Urothelium cell line (cell line): ENCODE measurements at regions not wholly inside any gene's neighbourhood (a gene's known extent, or its start where the extent isn't known, plus 50 kb on each side); places are given as distances from the start of the nearest gene placed in this dataset.
A peak's percentile ranks its signal among the peaks of the same experiment; 100 is the strongest.
"Not testable (repeated sequence)": the region's sequence is repeated elsewhere in the genome, so short reads cannot be mapped to it uniquely, and the experiment has no call there.

ENCODE experiments used
- DNase-seq: peaks from one replicate; pipeline ENCODE4 v3.0.0; 2011; ENCODE audit warnings: low spot score, mixed read lengths
- FAIRE-seq: peaks from 2 replicates; lab custom pipeline; 2011; peaks lifted over from hg19 to GRCh38; lab: Jason Lieb, UNC

GRCh38 chr11:134736251-134736947, 324.4 kb upstream of the B3GAT1 start:
- FAIRE-seq: no peak
- no peak for DNase-seq

DNA sequence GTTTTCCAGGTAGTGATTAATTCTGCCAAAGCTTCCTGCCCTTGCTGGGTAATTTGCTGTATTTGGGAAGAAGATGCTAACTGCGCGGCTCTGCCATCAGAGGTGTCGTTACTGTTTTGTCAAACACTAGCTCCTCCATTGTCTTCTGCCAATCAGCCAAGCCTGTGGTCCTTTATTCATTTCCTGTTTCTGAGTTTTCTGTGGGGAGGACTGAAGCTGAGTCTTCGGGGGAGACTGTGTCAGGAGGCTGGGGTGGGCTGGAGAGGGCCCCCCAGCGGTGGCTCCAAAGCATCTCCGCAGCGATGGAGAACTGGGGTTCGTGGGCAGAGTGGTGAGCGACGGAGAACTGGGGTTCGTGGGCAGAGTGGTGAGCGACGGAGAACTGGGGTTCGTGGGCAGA, 322.9 kb upstream of the B3GAT1 start:
- FAIRE-seq (no peak), DNase-seq (no peak)

- DNase-seq: no peak
- FAIRE-seq: no peak
These were observed 322.3 kb upstream of the B3GAT1 start for GRCh38 chr11:134734141-134734845.

GRCh38 chr11:134733646-134734045, 321.6 kb upstream of the B3GAT1 start:
- DNase-seq: no peak
- FAIRE-seq: no peak

DNA sequence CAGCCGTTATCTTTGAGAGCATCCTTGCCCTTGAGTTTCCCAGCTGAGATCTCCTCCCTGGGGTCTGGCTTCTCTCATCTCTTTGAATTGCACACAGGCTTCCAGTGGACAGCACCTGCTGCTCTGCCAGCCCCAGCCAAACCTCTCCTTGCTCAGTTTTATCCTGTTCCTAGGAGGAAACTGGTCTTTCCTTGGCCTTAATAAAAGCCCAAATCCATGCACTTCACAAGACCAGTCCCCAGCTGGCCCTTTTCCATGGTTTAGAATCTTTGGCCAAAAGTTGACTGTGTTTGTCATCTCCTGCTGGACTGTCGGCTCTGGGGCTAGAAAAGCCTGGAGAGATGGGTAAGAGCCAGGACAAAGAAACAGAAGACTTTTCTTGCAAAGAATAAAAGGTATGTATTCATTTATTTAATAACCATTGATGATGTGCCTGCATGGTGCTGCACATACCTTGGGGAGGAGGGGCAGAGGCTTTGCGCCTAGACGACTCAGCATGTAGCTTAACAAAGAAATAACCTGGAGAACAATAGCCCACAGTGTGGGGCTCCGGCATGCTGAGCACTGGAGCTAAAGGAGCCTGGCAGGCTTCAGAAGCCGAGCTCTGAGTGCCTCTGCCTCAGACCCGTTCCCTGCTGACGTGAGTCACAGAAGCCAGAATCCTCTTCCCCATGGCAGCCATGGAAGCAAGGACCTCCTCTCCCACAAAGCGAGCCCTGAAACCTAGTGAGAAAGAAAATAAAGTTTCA, 319.3 kb upstream of the B3GAT1 start:
- no peak for FAIRE-seq
- DNase-seq: no peak

- DNase-seq: no peak
- FAIRE-seq: no peak
These were observed 318.6 kb upstream of the B3GAT1 start for GRCh38 chr11:134730561-134731212.

- FAIRE-seq: no peak
These were observed 318.1 kb upstream of the B3GAT1 start for GRCh38 chr11:134730101-134730500.

DNA sequence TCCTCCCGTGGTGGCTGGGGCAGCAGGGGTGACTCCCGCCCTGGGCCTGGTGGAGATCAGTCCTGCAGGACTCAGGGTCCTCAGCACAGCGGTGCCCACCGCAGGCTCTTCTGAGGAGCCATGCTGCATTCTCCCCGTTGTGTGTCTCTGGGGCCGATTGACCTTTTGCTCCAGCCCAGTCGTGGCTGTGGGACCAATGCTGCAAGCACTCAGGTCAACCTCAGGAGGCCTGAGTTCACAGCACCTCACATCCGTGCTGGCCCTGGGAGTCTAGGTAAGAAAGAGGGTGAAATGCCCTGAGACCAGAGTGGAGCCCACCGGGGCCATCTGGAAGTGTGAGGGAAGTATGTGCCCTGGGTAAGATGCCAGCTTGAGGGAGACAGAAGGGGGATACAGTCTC, 316.1 kb upstream of the B3GAT1 start:
- DNase-seq (no peak), FAIRE-seq (no peak)

More at GRCh38 chr11:134730101-134730500, 318.1 kb upstream of the B3GAT1 start:
- no peak for DNase-seq

DNA sequence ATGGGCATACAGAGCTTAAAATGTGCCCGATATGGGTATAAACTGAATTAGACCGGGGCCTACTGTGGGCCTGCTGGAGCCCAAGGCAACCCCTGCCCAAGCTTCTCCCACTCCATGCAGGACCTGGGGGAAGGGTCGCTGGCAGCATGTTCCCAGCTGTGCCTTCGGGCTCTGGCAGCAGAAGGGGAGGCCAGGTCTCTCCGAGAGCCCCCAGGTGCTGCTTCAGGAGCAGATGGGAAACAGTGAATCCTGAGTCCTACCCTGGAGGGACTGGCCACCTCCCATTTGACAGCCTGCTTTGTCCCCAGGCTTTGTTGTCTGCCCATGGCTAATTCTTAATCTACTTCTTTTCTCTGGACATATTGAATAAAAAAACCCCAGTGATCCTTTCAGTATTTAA, 315.6 kb upstream of the B3GAT1 start:
- DNase-seq: no peak
- no peak for FAIRE-seq

DNA sequence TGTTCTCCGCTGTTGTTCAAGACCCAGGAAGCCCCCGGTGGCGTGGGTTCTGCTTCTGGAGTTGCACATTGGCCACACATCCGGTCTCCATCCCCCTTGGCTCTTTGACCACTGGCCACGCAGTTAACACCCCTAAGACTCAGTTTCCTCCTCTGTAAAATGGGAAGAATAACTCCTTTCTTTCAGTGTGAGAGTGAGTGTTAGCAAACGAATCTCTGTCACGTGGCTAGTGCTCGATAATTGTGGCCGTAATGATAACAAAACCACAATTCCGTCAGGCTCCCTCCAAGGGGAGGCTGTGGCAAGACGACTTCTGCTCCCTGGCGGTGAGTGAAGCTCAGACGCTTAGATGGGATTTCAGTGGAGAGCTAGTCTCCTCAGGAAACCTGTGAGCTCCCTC, 315.2 kb upstream of the B3GAT1 start:
- no peak for FAIRE-seq
- no peak for DNase-seq

DNA sequence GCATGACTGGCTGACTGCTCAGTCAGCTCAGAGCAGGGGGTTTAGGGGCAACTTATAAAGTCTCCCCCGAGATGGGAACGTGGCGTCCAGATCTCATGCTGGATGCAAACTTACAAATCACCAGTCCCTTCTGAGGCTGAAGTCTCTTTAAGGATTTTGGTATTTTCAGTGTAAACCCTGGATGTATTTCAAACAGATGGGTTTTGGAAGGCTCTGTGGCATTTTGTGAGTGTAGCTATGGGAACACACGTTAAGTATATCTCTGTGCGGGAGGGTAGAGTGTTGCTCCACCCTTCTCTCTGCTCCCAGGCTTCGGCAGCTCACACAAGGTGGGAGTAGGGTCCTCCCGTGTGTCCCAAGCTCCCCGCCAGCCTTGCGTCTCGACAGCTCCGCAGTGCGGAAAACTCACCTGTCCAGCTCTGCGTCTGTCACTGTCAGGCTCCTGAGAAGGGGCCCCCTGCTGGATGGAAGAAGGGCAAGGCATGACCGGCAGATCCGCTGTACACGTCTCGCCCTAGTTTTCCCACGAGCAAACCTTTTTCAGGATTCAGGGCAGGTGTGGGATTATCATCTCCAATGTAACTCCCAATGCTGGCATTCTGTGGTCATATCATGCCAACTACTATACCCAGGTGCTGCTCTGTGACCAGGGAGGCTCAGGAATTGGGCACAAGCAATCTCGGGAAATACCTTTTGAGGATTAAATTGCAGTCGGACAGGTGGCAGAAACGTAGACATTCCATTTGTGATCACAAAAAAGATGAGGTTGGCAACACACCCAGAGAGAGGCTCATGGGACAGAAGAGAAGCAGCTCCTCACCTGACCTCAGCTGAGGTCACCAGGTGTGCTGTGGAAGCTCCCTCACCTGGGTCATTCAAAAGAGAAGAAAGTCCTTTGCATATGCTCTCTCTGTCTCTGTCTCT, 313.9 kb upstream of the B3GAT1 start:
- DNase-seq: peak; percentile 16

GRCh38 chr11:134725211-134725610, 313.2 kb upstream of the B3GAT1 start:
- DNase-seq (no peak), FAIRE-seq (no peak)

More for the DNA sequence above, 313.9 kb upstream of the B3GAT1 start:
- no peak for FAIRE-seq

DNA sequence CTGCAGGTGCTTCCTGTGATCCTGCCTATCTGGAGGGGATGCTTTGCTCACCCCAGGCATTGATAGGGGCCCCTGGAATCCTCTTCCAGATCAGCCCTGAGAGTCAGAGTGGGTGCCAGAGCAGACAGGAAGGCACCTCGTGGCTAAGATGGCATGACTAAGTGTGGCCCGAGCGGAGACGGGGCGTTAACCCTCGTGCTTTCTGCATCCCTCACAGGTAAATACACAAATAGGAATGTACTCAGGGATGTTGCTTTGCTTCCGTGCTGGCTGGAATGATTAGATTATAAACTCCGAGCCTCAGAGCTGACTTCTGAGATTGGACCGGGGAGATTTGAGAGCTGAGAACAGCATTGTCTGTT, 312.7 kb upstream of the B3GAT1 start:
- no peak for DNase-seq
- FAIRE-seq: no peak

- FAIRE-seq: no peak
- no peak for DNase-seq
These were observed 312.2 kb upstream of the B3GAT1 start for GRCh38 chr11:134724106-134724778.

GRCh38 chr11:134720691-134721070, 308.6 kb upstream of the B3GAT1 start:
- not testable (repeated sequence) for DNase-seq, FAIRE-seq

GRCh38 chr11:134719940-134720690, 308.1 kb upstream of the B3GAT1 start:
- FAIRE-seq, DNase-seq: not testable (repeated sequence)

DNA sequence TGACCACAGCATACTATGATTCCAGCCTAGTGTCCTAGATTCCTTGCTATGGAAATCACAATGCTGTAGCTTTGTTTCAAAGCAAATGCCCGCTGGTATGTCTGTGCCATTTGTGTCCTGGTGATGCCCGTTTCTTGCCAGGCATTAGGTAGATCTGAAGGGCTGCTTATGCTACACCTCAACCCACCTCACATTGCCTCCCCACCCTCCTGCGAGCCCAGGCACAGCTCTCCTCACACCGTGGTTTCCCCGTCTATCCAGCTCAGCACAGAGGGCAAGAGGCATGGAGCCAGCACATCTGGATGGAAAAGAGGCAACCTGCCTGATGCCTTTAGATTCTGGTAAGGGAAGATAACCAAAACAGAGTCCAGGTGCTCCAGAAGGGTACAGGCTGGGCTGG, 307.4 kb upstream of the B3GAT1 start:
- no peak for FAIRE-seq
- no peak for DNase-seq

- no peak for FAIRE-seq
- no peak for DNase-seq
These were observed 304.5 kb upstream of the B3GAT1 start for GRCh38 chr11:134716582-134716981.
